ENCODE measurements at regions not wholly inside any gene's neighbourhood (a gene's known extent, or its start where the extent isn't known, plus 50 kb on each side); places are given as distances from the start of the nearest gene placed in this dataset.
A peak's percentile ranks its signal among the peaks of the same experiment; 100 is the strongest.

- no peaks in the 10 kb centered on the region for H3K27me3 ChIP-seq (ENCODE audit: insufficient read depth, low read length)
- H3K4me1 ChIP-seq (ENCODE audit: insufficient read depth, low read length): no peaks in the 10 kb centered on the region
- H3K4me3 ChIP-seq (ENCODE audit: low read length): no peak overlapping the region
- H3K9me3 ChIP-seq (ENCODE audit: low read length): no peaks in the 10 kb centered on the region
- H2AFZ ChIP-seq (ENCODE audit: low read depth, low read length): no peak overlapping the region
- no peaks in the 10 kb centered on the region for H3K36me3 ChIP-seq (ENCODE audit: insufficient read depth, low read length)
These were observed 1432.1 kb upstream of the GBE1 start for GRCh38 chr3:83193526-83193925.

- Histone ChIP-seq H3K27me3 (ENCODE audit: insufficient read depth, low read length) (no peaks in the 10 kb centered on the region), H3K9me3 (ENCODE audit: low read length) (no peaks in the 10 kb centered on the region), H3K4me3 (ENCODE audit: low read length) (no peak overlapping the region), H3K4me1 (ENCODE audit: insufficient read depth, low read length) (no peaks in the 10 kb centered on the region), H2AFZ (ENCODE audit: low read depth, low read length) (no peak overlapping the region), H3K36me3 (ENCODE audit: insufficient read depth, low read length) (no peaks in the 10 kb centered on the region)
These were observed 1428.2 kb upstream of the GBE1 start for GRCh38 chr3:83189634-83190033.

- Histone ChIP-seq H3K27me3 (ENCODE audit: insufficient read depth, low read length) (no peaks in the 10 kb centered on the region), H3K36me3 (ENCODE audit: insufficient read depth, low read length) (no peaks in the 10 kb centered on the region), H3K4me3 (ENCODE audit: low read length) (no peak overlapping the region), H2AFZ (ENCODE audit: low read depth, low read length) (no peak overlapping the region), H3K4me1 (ENCODE audit: insufficient read depth, low read length) (no peaks in the 10 kb centered on the region), H3K9me3 (ENCODE audit: low read length) (no peaks in the 10 kb centered on the region)
These were observed 1408.0 kb upstream of the GBE1 start for GRCh38 chr3:83169473-83169872.

- Histone ChIP-seq H3K27me3 (ENCODE audit: insufficient read depth, low read length) (no peaks in the 10 kb centered on the region), H2AFZ (ENCODE audit: low read depth, low read length) (no peak overlapping the region), H3K36me3 (ENCODE audit: insufficient read depth, low read length) (no peaks in the 10 kb centered on the region), H3K4me1 (ENCODE audit: insufficient read depth, low read length) (no peaks in the 10 kb centered on the region), H3K9me3 (ENCODE audit: low read length) (no peaks in the 10 kb centered on the region), H3K4me3 (ENCODE audit: low read length) (no peak overlapping the region)
These were observed 1389.5 kb upstream of the GBE1 start for GRCh38 chr3:83150896-83151295.

GRCh38 chr3:83140983-83141382 lies 1379.5 kb upstream of the GBE1 start:
- Histone ChIP-seq H2AFZ (ENCODE audit: low read depth, low read length) (no peak overlapping the region), H3K36me3 (ENCODE audit: insufficient read depth, low read length) (no peaks in the 10 kb centered on the region), H3K4me1 (ENCODE audit: insufficient read depth, low read length) (no peaks in the 10 kb centered on the region), H3K9me3 (ENCODE audit: low read length) (no peaks in the 10 kb centered on the region), H3K27me3 (ENCODE audit: insufficient read depth, low read length) (no peaks in the 10 kb centered on the region), H3K4me3 (ENCODE audit: low read length) (no peak overlapping the region)

GRCh38 chr3:83131236-83131635 lies 1369.8 kb upstream of the GBE1 start:
- no peaks in the 10 kb centered on the region for H3K36me3 ChIP-seq (ENCODE audit: insufficient read depth, low read length)
- H3K4me3 ChIP-seq (ENCODE audit: low read length): no peak overlapping the region
- H3K27me3 ChIP-seq (ENCODE audit: insufficient read depth, low read length): no peaks in the 10 kb centered on the region
- H3K9me3 ChIP-seq (ENCODE audit: low read length): no peaks in the 10 kb centered on the region
- H3K4me1 ChIP-seq (ENCODE audit: insufficient read depth, low read length): no peaks in the 10 kb centered on the region
- no peak overlapping the region for H2AFZ ChIP-seq (ENCODE audit: low read depth, low read length)

GRCh38 chr3:83122774-83123350 lies 1361.4 kb upstream of the GBE1 start:
- Histone ChIP-seq H3K9me3 (ENCODE audit: low read length) (no peaks in the 10 kb centered on the region), H3K36me3 (ENCODE audit: insufficient read depth, low read length) (no peaks in the 10 kb centered on the region), H3K4me1 (ENCODE audit: insufficient read depth, low read length) (no peaks in the 10 kb centered on the region), H3K4me3 (ENCODE audit: low read length) (no peak overlapping the region), H2AFZ (ENCODE audit: low read depth, low read length) (no peak overlapping the region), H3K27me3 (ENCODE audit: insufficient read depth, low read length) (no peaks in the 10 kb centered on the region)

- Histone ChIP-seq H3K9me3 (ENCODE audit: low read length) (no peaks in the 10 kb centered on the region), H3K4me1 (ENCODE audit: insufficient read depth, low read length) (no peaks in the 10 kb centered on the region), H3K36me3 (ENCODE audit: insufficient read depth, low read length) (no peaks in the 10 kb centered on the region), H2AFZ (ENCODE audit: low read depth, low read length) (no peak overlapping the region), H3K4me3 (ENCODE audit: low read length) (no peak overlapping the region), H3K27me3 (ENCODE audit: insufficient read depth, low read length) (no peaks in the 10 kb centered on the region)
These were observed 1331.8 kb upstream of the GBE1 start for GRCh38 chr3:83093222-83093572.

GRCh38 chr3:83092521-83093221 lies 1331.2 kb upstream of the GBE1 start:
- Histone ChIP-seq H3K9me3 (ENCODE audit: low read length) (no peaks in the 10 kb centered on the region), H3K4me1 (ENCODE audit: insufficient read depth, low read length) (no peaks in the 10 kb centered on the region), H2AFZ (ENCODE audit: low read depth, low read length) (no peak overlapping the region), H3K36me3 (ENCODE audit: insufficient read depth, low read length) (no peaks in the 10 kb centered on the region), H3K27me3 (ENCODE audit: insufficient read depth, low read length) (no peaks in the 10 kb centered on the region), H3K4me3 (ENCODE audit: low read length) (no peak overlapping the region)

GRCh38 chr3:83076041-83076440 lies 1314.6 kb upstream of the GBE1 start:
- Histone ChIP-seq H3K9me3 (ENCODE audit: low read length) (no peaks in the 10 kb centered on the region), H3K27me3 (ENCODE audit: insufficient read depth, low read length) (no peaks in the 10 kb centered on the region), H3K4me1 (ENCODE audit: insufficient read depth, low read length) (no peaks in the 10 kb centered on the region), H3K4me3 (ENCODE audit: low read length) (no peak overlapping the region), H2AFZ (ENCODE audit: low read depth, low read length) (peak overlapping the region; percentile 26), H3K36me3 (ENCODE audit: insufficient read depth, low read length) (no peaks in the 10 kb centered on the region)

- Histone ChIP-seq H2AFZ (ENCODE audit: low read depth, low read length) (no peak overlapping the region), H3K27me3 (ENCODE audit: insufficient read depth, low read length) (no peaks in the 10 kb centered on the region), H3K4me3 (ENCODE audit: low read length) (no peak overlapping the region), H3K9me3 (ENCODE audit: low read length) (no peaks in the 10 kb centered on the region), H3K36me3 (ENCODE audit: insufficient read depth, low read length) (no peaks in the 10 kb centered on the region), H3K4me1 (ENCODE audit: insufficient read depth, low read length) (no peaks in the 10 kb centered on the region)
These were observed 1313.0 kb upstream of the GBE1 start for GRCh38 chr3:83074485-83074884.

GRCh38 chr3:83065851-83066460 lies 1304.5 kb upstream of the GBE1 start:
- no peaks in the 10 kb centered on the region for H3K4me1 ChIP-seq (ENCODE audit: insufficient read depth, low read length)
- H3K9me3 ChIP-seq (ENCODE audit: low read length): no peaks in the 10 kb centered on the region
- H3K36me3 ChIP-seq (ENCODE audit: insufficient read depth, low read length): no peaks in the 10 kb centered on the region
- no peak overlapping the region for H2AFZ ChIP-seq (ENCODE audit: low read depth, low read length)
- no peaks in the 10 kb centered on the region for H3K27me3 ChIP-seq (ENCODE audit: insufficient read depth, low read length)
- H3K4me3 ChIP-seq (ENCODE audit: low read length): no peak overlapping the region

- H3K9me3 ChIP-seq (ENCODE audit: low read length): no peaks in the 10 kb centered on the region
- H3K36me3 ChIP-seq (ENCODE audit: insufficient read depth, low read length): no peaks in the 10 kb centered on the region
- H3K4me1 ChIP-seq (ENCODE audit: insufficient read depth, low read length): no peaks in the 10 kb centered on the region
- no peaks in the 10 kb centered on the region for H3K27me3 ChIP-seq (ENCODE audit: insufficient read depth, low read length)
- H3K4me3 ChIP-seq (ENCODE audit: low read length): no peak overlapping the region
- H2AFZ ChIP-seq (ENCODE audit: low read depth, low read length): no peak overlapping the region
These were observed 1302.0 kb upstream of the GBE1 start for GRCh38 chr3:83063446-83063845.
